PFSK-1 (cell line): ENCODE measurements at regions not wholly inside any gene's neighbourhood (a gene's known extent, or its start where the extent isn't known, plus 50 kb on each side); places are given as distances from the start of the nearest gene placed in this dataset.

Experiments used
- FOXP2 ChIP-seq: optimal IDR thresholded peaks from 2 replicates; pipeline ENCODE3; 2011; ENCODE audit warnings: borderline replicate concordance, control low read depth, inconsistent platforms; ENCODE audit not compliant: insufficient read depth; ENCODE audit errors: extremely low read length, extremely low read depth
- POLR2AphosphoS5 ChIP-seq: IDR thresholded peaks from 2 replicates; pipeline ENCODE4 v1.6.1; 2012; ENCODE audit warnings: low read depth, mild to moderate bottlenecking, control low read depth, low read length, moderate library complexity
- SIN3A ChIP-seq: IDR thresholded peaks from 2 replicates; pipeline ENCODE4 v1.6.1; 2012; ENCODE audit warnings: mild to moderate bottlenecking, low read length, moderate library complexity, borderline replicate concordance; ENCODE audit not compliant: insufficient read depth
- TAF1 ChIP-seq: IDR thresholded peaks from 2 replicates; pipeline ENCODE4 v1.6.1; 2012; ENCODE audit warnings: low read length, control low read depth, borderline replicate concordance; ENCODE audit not compliant: insufficient read depth
- TF ChIP-seq, protein P1 (sequence below), 2 experiments: IDR thresholded peaks; 2 replicates each; pipeline versions ENCODE4 v1.6.1 to v1.8.0; 2011 to 2012; ENCODE audit warnings: low read depth in 2 of 2, low read length in 2 of 2, control low read depth in 1 of 2, inconsistent platforms in 1 of 2, mild to moderate bottlenecking in 1 of 2, moderate library complexity in 1 of 2; ENCODE audit not compliant: insufficient read depth in 1 of 2

- no peak for TF ChIP-seq TAF1
- no peak for TF ChIP-seq FOXP2
- no peak for TF ChIP-seq SIN3A
- TF ChIP-seq, protein P1, sequence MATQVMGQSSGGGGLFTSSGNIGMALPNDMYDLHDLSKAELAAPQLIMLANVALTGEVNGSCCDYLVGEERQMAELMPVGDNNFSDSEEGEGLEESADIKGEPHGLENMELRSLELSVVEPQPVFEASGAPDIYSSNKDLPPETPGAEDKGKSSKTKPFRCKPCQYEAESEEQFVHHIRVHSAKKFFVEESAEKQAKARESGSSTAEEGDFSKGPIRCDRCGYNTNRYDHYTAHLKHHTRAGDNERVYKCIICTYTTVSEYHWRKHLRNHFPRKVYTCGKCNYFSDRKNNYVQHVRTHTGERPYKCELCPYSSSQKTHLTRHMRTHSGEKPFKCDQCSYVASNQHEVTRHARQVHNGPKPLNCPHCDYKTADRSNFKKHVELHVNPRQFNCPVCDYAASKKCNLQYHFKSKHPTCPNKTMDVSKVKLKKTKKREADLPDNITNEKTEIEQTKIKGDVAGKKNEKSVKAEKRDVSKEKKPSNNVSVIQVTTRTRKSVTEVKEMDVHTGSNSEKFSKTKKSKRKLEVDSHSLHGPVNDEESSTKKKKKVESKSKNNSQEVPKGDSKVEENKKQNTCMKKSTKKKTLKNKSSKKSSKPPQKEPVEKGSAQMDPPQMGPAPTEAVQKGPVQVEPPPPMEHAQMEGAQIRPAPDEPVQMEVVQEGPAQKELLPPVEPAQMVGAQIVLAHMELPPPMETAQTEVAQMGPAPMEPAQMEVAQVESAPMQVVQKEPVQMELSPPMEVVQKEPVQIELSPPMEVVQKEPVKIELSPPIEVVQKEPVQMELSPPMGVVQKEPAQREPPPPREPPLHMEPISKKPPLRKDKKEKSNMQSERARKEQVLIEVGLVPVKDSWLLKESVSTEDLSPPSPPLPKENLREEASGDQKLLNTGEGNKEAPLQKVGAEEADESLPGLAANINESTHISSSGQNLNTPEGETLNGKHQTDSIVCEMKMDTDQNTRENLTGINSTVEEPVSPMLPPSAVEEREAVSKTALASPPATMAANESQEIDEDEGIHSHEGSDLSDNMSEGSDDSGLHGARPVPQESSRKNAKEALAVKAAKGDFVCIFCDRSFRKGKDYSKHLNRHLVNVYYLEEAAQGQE (IDR thresholded peaks at IDR 0.05; ENCODE audit: insufficient read depth in 1 of 2, low read depth in 2 of 2, low read length in 2 of 2) = no peak
- no peak for TF ChIP-seq POLR2AphosphoS5
Measured at GRCh38 chr20:40815156-40816038, 126.4 kb upstream of the MAFB start.

DNA sequence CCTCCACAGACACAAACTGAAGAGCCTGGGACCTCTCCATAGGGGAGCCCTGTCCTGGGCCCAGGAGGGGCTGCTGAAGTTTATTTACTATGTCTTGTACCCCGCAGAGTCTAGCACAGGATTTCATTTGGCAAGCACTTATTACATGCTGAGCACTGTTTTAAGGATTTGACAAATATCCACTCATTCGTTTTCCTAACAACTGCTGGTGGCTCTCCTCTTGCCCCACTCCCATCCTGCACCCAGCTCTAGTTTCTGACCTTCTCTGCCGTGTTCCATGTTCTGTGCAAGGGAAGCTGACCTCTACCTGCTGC is 127.0 kb upstream of the MAFB start:
- TF ChIP-seq TAF1 = no peak

- no peak for TF ChIP-seq TAF1
- TF ChIP-seq, protein P1 (IDR thresholded peaks at IDR 0.05; ENCODE audit: insufficient read depth in 1 of 2, low read depth in 2 of 2, low read length in 2 of 2) = no peak
- TF ChIP-seq POLR2AphosphoS5 = no peak
- TF ChIP-seq SIN3A = no peak
- TF ChIP-seq FOXP2 = no peak
Measured at GRCh38 chr20:40821429-40821828, 132.4 kb upstream of the MAFB start.

DNA sequence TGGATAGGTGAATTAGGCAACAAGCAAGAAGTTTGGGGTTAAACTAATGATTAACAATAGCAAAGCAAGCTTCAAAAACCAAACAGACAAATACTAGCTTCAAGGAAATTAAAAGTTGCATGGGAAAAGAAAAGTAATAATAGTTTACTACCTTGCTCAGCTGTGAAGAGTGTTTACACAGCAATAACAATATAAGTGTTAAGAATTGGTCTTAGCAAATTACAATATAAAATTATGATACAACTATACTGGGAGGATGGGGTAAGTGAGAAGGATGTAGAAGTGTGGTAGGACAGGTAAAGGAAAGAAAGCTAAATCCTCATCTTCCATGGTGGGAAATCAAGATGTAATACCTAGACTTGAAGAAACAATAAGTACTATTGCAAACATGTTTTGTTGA is 137.7 kb upstream of the MAFB start:
- TF ChIP-seq, protein P1 (IDR thresholded peaks at IDR 0.05; ENCODE audit: insufficient read depth in 1 of 2, low read depth in 2 of 2, low read length in 2 of 2) = no peak
- TF ChIP-seq POLR2AphosphoS5 = no peak
- TF ChIP-seq FOXP2 = no peak
- TF ChIP-seq SIN3A = no peak
- no peak for TF ChIP-seq TAF1

DNA sequence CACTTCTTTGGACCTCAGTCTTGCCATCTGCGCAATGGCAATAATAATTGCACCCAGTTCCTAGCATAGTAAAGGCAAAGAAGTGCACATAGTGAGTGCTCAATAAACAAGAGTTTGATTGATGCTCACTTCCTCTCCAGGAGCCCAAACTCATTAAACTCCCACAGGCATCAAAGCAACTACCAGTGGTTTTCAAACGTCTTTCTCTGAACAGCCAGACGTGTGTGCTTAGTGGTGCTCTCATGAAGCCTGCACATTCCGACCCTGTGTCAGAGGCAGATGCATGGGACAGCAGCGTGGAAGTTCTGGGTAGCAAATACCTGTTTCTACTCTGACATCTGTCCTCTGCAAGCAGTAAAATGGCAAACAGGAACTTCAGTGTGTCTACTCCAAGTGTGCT is 146.3 kb upstream of the MAFB start:
- no peak for TF ChIP-seq TAF1
- TF ChIP-seq, protein P1 (IDR thresholded peaks at IDR 0.05; ENCODE audit: insufficient read depth in 1 of 2, low read depth in 2 of 2, low read length in 2 of 2) = no peak
- TF ChIP-seq POLR2AphosphoS5 = no peak
- no peak for TF ChIP-seq FOXP2
- no peak for TF ChIP-seq SIN3A
